ENCODE measurements at regions not wholly inside any gene's neighbourhood (a gene's known extent, or its start where the extent isn't known, plus 50 kb on each side); places are given as distances from the start of the nearest gene placed in this dataset.

DNA sequence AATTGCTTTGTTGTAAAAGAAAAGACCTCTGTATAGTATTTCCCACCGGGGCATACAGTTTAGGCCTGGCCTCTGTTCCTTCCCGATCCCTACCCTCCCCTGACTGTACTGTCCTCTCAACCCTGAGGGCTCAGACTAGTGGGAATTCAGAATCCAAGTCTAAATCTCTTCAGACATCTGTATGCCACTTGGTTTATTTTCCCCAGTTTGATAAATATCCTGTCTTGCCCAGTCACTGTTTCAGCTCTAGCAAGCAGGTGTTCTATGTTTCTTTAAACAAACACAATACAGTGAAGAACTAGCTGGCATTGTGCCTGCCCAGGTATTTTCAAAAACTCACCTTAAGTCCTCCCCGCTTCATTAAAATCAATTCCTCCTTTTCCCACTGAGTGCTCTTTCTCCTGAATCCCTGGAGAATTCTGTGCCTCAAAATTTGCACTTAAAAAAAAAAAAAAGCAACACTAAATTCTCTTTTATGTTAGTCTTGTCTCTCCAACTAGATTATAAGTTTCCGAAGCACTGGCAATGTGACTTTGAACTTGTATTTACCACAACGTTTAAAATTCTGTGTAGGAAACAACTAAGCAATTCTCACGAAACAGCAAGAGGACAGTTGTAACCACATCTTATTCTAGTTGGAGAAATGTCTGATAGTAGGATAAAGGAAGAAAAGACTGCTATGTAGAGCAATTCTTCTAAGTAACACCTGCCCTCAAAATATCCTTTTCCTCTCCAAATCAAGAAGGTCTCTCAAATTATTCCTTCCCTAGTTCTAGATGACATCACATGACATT lies 112.0 kb upstream of the CARMIL1 start:
- TF ChIP-seq, protein P1, sequence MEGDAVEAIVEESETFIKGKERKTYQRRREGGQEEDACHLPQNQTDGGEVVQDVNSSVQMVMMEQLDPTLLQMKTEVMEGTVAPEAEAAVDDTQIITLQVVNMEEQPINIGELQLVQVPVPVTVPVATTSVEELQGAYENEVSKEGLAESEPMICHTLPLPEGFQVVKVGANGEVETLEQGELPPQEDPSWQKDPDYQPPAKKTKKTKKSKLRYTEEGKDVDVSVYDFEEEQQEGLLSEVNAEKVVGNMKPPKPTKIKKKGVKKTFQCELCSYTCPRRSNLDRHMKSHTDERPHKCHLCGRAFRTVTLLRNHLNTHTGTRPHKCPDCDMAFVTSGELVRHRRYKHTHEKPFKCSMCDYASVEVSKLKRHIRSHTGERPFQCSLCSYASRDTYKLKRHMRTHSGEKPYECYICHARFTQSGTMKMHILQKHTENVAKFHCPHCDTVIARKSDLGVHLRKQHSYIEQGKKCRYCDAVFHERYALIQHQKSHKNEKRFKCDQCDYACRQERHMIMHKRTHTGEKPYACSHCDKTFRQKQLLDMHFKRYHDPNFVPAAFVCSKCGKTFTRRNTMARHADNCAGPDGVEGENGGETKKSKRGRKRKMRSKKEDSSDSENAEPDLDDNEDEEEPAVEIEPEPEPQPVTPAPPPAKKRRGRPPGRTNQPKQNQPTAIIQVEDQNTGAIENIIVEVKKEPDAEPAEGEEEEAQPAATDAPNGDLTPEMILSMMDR (IDR thresholded peaks at IDR 0.05; ENCODE audit: borderline replicate concordance, control extremely low read depth, extremely low read depth, insufficient read depth, missing control alignments): no peak
- in situ Hi-C loops (cut with MboI; ENCODE audit: low sequenced_read_pairs, unreplicated experiment): no loop called here

DNA sequence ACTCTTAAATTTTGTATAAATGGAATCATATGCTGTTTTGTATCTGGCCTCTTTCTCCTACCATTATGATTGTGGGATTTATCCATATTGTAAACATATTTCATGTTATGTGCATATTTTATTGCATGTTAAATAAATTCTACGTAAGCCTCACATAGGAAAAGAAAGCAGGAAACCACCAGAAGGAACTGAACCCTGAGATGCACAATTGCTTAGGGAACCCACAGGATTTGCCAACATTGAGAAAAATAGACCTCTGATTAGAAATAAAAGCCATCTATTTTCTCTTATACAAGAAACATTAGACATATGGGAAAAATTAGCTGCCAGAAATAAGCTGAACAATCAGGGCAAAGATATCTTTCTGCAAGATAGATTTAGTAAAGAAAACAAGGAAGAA lies 111.2 kb upstream of the CARMIL1 start:
- in situ Hi-C loops (cut with MboI; ENCODE audit: low sequenced_read_pairs, unreplicated experiment): no loop called here
- TF ChIP-seq, protein P1 (IDR thresholded peaks at IDR 0.05; ENCODE audit: borderline replicate concordance, control extremely low read depth, extremely low read depth, insufficient read depth, missing control alignments): no peak
- no peak for DNase-seq (ENCODE audit: low spot score)

More for the DNA sequence above, 112.0 kb upstream of the CARMIL1 start:
- no peak for DNase-seq (ENCODE audit: low spot score)

DNA sequence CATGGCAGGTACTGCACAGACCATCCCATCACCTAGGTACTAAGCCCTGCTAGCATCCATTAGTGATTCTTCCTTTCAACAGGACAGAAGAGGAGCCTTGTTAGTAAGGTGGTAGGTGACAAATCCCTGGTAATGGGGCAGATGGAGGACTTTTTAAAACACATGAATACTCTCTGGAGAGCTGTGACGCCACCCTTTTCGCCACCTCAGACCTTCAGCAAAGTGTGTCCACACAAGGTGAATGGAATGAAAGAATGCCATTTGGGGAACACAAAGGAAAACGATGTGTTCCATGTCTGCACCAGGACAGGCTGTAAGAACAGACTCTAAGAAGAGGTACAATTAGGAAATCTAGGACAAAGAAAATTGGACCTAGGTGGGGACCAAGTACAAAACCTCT lies 110.5 kb upstream of the CARMIL1 start:
- in situ Hi-C loops (cut with MboI; ENCODE audit: low sequenced_read_pairs, unreplicated experiment): no loop called here
- TF ChIP-seq, protein P1 (IDR thresholded peaks at IDR 0.05; ENCODE audit: borderline replicate concordance, control extremely low read depth, extremely low read depth, insufficient read depth, missing control alignments): no peak
- DNase-seq (ENCODE audit: low spot score): no peak

DNA sequence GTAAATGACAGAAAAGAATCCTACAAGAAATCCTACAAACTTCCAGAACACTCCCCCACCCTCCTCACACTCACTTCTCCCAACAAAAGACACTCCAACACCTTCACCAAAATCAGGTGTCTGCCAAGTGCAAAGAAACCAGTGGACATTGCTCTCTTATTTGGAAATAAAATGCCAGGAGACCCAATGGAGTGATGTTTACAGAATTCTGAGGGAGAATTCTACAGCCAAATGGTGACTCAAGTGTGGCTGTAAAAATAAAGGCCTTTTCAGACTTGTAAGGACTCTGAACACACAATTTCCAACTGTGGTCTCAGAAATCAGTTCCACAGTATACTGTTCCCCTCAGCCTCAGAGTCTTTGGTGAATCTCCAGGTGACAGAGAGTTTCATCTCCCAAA lies 109.6 kb upstream of the CARMIL1 start:
- in situ Hi-C loops (cut with MboI; ENCODE audit: low sequenced_read_pairs, unreplicated experiment): no loop called here
- TF ChIP-seq, protein P1 (IDR thresholded peaks at IDR 0.05; ENCODE audit: borderline replicate concordance, control extremely low read depth, extremely low read depth, insufficient read depth, missing control alignments): no peak
- no peak for DNase-seq (ENCODE audit: low spot score)

DNA sequence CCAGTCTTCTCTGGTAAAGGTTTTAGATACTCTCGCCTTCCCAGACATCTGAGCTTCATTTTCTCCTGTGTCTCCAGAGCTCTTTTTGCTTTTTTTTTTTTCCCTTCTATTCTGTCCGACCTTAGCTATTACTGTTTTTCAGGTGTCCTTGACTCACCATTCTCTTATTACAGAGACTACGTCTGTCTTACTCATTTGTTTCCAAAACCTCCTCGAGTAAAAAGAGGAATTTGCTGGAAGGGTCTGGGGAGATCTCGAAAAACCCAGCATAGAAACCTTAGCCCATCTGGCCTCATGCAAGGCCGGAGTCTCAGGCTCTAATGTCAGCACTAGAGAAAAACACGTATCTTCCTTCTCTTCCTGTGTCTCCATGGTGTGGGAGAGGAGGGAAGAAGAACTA lies 109.2 kb upstream of the CARMIL1 start:
- in situ Hi-C loops (cut with MboI; ENCODE audit: low sequenced_read_pairs, unreplicated experiment): no loop called here
- TF ChIP-seq, protein P1 (IDR thresholded peaks at IDR 0.05; ENCODE audit: borderline replicate concordance, control extremely low read depth, extremely low read depth, insufficient read depth, missing control alignments): no peak

DNA sequence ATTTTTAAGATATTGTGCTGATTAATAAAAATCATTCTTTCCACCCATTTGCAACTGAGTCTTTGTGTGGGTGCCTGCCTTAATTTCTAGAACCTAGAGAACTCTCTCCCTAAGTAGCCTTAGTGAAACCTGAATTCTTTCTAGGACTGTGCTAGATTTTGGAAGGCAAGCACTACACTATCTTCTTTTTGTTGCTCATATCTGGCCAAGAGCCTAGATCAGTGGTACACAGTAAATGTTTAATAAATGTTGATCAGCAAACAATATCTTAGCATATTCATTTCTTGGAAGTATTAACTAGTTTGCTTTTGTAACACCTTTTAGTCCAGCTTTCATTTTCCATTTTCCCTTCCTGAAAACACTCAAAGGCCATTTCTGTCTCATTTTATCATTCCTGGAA lies 108.5 kb upstream of the CARMIL1 start:
- TF ChIP-seq, protein P1 (IDR thresholded peaks at IDR 0.05; ENCODE audit: borderline replicate concordance, control extremely low read depth, extremely low read depth, insufficient read depth, missing control alignments): no peak

More for the DNA sequence above, 109.2 kb upstream of the CARMIL1 start:
- no peak for DNase-seq (ENCODE audit: low spot score)

More for the DNA sequence above, 108.5 kb upstream of the CARMIL1 start:
- in situ Hi-C loops (cut with MboI; ENCODE audit: low sequenced_read_pairs, unreplicated experiment): no loop called here
- DNase-seq (ENCODE audit: low spot score): no peak
